ENCODE measurements at regions not wholly inside any gene's neighbourhood (a gene's known extent, or its start where the extent isn't known, plus 50 kb on each side); places are given as distances from the start of the nearest gene placed in this dataset.

DNA sequence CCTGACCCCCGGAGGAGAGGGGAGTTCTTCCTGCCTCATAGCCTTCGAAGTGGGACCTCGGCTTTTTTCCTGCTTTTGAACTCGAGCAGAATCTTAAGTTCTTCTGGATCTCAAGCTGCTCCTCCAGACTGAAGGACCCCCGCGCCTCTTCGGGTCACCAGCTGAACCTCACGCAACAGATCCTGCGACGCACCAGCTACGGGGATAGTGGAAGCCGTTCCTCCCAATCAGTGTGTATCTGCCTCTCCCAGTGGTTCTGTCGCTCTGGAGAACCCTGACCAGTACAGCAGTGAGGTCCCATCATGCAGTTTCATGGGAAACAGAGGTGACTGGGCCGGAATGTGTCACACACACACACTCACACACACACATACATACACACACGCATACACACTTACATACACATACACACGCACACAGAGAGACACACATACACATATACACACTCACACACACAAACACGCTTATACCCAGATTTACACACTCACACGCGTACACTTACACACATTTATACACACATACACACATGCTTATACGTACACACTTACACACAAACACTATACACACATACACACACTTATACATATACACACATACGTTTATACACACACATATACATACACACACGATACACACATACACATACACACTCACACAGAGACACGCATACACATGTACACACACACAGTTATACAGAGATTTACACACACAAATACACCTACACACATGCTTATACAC, 170.0 kb downstream of the TTLL2 start:
- Mint-ChIP-seq H3K4me1 (ENCODE audit: low read depth, unreplicated experiment) (peaks cover 51% of the 10 kb centered on the region), H3K9me3 (ENCODE audit: unreplicated experiment) (peaks cover 16% of the 10 kb centered on the region), H3K27me3 (ENCODE audit: unreplicated experiment) (peaks cover 10% of the 10 kb centered on the region), H3K4me3 (ENCODE audit: unreplicated experiment) (peak overlapping the region; percentile 78), H3K27ac (ENCODE audit: unreplicated experiment) (peak overlapping the region; percentile 99), H3K36me3 (ENCODE audit: unreplicated experiment) (no peaks in the 10 kb centered on the region)
- TF ChIP-seq, protein P1, sequence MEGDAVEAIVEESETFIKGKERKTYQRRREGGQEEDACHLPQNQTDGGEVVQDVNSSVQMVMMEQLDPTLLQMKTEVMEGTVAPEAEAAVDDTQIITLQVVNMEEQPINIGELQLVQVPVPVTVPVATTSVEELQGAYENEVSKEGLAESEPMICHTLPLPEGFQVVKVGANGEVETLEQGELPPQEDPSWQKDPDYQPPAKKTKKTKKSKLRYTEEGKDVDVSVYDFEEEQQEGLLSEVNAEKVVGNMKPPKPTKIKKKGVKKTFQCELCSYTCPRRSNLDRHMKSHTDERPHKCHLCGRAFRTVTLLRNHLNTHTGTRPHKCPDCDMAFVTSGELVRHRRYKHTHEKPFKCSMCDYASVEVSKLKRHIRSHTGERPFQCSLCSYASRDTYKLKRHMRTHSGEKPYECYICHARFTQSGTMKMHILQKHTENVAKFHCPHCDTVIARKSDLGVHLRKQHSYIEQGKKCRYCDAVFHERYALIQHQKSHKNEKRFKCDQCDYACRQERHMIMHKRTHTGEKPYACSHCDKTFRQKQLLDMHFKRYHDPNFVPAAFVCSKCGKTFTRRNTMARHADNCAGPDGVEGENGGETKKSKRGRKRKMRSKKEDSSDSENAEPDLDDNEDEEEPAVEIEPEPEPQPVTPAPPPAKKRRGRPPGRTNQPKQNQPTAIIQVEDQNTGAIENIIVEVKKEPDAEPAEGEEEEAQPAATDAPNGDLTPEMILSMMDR (IDR thresholded peaks at IDR 0.05; ENCODE audit: partially characterized antibody, unreplicated experiment): no peak
- DNase-seq: no peak

DNA sequence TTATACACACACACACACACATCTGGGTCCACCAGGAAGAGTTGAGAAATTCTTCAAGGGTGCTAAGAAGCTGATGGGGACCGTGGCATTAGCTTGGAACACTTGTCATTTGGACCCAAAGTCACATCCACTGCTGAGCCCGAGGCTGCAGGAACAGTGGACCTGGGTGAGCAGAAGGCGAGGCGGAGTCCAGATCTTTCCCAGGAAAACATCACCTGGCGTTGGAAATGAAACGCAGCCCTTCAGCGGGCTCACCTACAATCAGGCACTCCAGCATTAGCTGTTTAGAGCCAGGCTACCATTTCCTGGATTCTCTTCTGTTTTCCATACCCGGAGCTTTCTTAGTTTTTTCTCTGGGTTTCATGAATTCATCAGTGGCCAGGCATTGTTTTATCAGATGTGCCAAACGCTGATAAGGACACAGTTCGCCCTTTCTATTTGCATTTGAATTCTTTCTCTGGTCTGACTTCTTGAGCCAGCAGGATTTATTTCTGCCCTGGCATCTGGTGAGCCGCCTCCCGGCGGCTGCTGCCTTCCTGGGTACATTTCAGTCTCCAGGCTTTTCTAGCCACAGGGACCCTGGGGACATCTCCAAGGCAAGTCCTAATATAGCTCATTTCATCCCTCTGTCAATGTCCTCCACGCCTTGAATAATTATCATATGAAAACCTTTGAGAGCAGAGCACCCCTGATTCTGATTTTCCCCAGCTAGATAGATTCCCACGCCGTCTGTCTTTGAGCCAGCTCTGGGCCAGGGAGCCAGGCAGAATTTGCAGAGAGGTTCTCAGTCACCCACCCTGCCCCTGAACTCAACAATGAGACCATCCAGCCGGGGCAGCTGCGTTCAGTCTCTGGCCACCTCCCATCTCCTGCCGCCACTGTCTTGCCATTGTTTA, 170.9 kb downstream of the TTLL2 start:
- Mint-ChIP-seq H3K36me3 (ENCODE audit: unreplicated experiment) (no peaks in the 10 kb centered on the region), H3K9me3 (ENCODE audit: unreplicated experiment) (peaks cover 16% of the 10 kb centered on the region), H3K4me1 (ENCODE audit: low read depth, unreplicated experiment) (peaks cover 51% of the 10 kb centered on the region), H3K27me3 (ENCODE audit: unreplicated experiment) (peaks cover 10% of the 10 kb centered on the region), H3K27ac (ENCODE audit: unreplicated experiment) (peak overlapping the region; percentile 99), H3K4me3 (ENCODE audit: unreplicated experiment) (peak overlapping the region; percentile 78)
- peak; percentile 67 for DNase-seq
- TF ChIP-seq, protein P1 (IDR thresholded peaks at IDR 0.05; ENCODE audit: partially characterized antibody, unreplicated experiment): no peak

DNA sequence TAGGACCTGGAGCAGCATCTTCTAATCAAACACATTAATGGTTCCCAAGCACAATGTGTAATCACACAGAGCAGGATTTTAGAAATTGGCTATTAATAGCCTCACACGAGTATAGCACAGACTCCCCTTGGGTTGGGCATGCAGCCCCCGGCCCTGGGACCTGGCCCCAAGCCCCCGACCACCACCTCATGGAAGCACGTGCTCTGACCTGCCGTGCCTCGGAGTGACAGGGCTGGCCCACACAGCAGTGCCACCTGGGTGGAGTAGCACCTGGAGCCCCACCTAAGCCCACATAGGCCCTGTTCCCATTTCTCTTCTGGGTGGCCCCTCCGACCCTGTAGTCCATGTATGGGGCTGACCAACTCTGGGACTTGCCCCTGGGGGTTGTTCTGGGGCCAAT, 171.8 kb downstream of the TTLL2 start:
- TF ChIP-seq, protein P1 (IDR thresholded peaks at IDR 0.05; ENCODE audit: partially characterized antibody, unreplicated experiment): no peak
- Mint-ChIP-seq H3K36me3 (ENCODE audit: unreplicated experiment) (no peaks in the 10 kb centered on the region), H3K27ac (ENCODE audit: unreplicated experiment) (peak overlapping the region; percentile 99), H3K27me3 (ENCODE audit: unreplicated experiment) (peaks cover 10% of the 10 kb centered on the region), H3K9me3 (ENCODE audit: unreplicated experiment) (peaks cover 16% of the 10 kb centered on the region), H3K4me1 (ENCODE audit: low read depth, unreplicated experiment) (peaks cover 51% of the 10 kb centered on the region), H3K4me3 (ENCODE audit: unreplicated experiment) (peak overlapping the region; percentile 78)
- no peak for DNase-seq

DNA sequence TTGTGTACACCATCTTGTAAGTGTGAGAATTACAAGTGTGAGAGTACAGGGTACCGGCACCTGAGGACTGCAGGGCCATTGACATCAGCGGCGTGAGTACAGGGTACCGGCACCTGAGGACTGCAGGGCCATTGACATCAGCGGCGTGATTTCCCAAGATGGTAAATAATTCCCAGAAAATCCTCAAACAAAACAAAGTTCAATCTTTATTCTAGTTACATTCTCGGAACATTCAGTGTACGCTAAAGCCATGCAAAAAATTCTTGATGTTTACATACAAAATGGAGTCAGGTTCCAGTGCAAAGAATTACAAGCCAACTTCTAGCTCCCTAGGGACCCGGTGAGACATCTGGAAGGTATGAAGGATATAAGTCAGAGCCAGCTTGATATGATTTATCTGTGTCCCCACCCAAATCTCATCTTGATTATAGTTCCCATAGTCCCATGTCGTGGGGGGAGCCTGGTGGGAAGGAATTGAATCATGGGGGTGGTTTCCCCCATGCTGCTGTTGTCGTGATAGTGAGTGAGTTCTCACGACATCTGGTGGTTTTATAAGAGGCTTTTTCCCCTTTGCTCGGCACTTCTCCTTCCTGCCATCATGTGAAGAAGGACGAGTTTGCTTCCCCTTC, 172.7 kb downstream of the TTLL2 start:
- peaks cover 50% of the 10 kb centered on the region for H3K4me1 Mint-ChIP-seq (ENCODE audit: low read depth, unreplicated experiment)
- TF ChIP-seq, protein P1 (IDR thresholded peaks at IDR 0.05; ENCODE audit: partially characterized antibody, unreplicated experiment): no peak
- no peak overlapping the region for H3K27ac Mint-ChIP-seq (ENCODE audit: unreplicated experiment)

More for the DNA sequence above, 172.7 kb downstream of the TTLL2 start:
- Mint-ChIP-seq H3K9me3 (ENCODE audit: unreplicated experiment) (peaks cover 16% of the 10 kb centered on the region), H3K36me3 (ENCODE audit: unreplicated experiment) (no peaks in the 10 kb centered on the region), H3K4me3 (ENCODE audit: unreplicated experiment) (no peak overlapping the region), H3K27me3 (ENCODE audit: unreplicated experiment) (peaks cover 10% of the 10 kb centered on the region)
- no peak for DNase-seq

Measured in glutamatergic neuron (in vitro differentiated cells).